ENCODE measurements at regions not wholly inside any gene's neighbourhood (a gene's known extent, or its start where the extent isn't known, plus 50 kb on each side); places are given as distances from the start of the nearest gene placed in this dataset.

- H3K4me1 ChIP-seq: no peaks in the 10 kb centered on the region
- no peaks in the 10 kb centered on the region for H3K9me3 ChIP-seq
- no peaks in the 10 kb centered on the region for H3K27me3 ChIP-seq
- H3K27ac ChIP-seq: no peak overlapping the region
- 84 to 87% methylated on average over 3 of the region's 3 CpGs for WGBS, 2 donors
- no peak for DNase-seq
- no peak overlapping the region for H3K4me3 ChIP-seq
- intact Hi-C loops (cut with DNase I): no loop called here
- H3K36me3 ChIP-seq: no peaks in the 10 kb centered on the region
- TF ChIP-seq EP300 (IDR thresholded peaks at IDR 0.05): no peak
- TF ChIP-seq POLR2A (IDR thresholded peaks at IDR 0.05): no peak
- TF ChIP-seq, protein P1, sequence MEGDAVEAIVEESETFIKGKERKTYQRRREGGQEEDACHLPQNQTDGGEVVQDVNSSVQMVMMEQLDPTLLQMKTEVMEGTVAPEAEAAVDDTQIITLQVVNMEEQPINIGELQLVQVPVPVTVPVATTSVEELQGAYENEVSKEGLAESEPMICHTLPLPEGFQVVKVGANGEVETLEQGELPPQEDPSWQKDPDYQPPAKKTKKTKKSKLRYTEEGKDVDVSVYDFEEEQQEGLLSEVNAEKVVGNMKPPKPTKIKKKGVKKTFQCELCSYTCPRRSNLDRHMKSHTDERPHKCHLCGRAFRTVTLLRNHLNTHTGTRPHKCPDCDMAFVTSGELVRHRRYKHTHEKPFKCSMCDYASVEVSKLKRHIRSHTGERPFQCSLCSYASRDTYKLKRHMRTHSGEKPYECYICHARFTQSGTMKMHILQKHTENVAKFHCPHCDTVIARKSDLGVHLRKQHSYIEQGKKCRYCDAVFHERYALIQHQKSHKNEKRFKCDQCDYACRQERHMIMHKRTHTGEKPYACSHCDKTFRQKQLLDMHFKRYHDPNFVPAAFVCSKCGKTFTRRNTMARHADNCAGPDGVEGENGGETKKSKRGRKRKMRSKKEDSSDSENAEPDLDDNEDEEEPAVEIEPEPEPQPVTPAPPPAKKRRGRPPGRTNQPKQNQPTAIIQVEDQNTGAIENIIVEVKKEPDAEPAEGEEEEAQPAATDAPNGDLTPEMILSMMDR (IDR thresholded peaks at IDR 0.05): no peak
Observed at GRCh38 chr1:221874285-221875003, 132.6 kb upstream of the DUSP10 start.

GRCh38 chr1:221873673-221874072 is 131.8 kb upstream of the DUSP10 start:
- H3K9me3 ChIP-seq: no peaks in the 10 kb centered on the region
- no peaks in the 10 kb centered on the region for H3K4me1 ChIP-seq
- no peak overlapping the region for H3K27ac ChIP-seq
- intact Hi-C loops (cut with DNase I): no loop called here
- H3K4me3 ChIP-seq: no peak overlapping the region
- 58 to 82% methylated on average over 2 of the region's 2 CpGs for WGBS, 2 donors
- no peak for DNase-seq
- H3K36me3 ChIP-seq: no peaks in the 10 kb centered on the region
- TF ChIP-seq POLR2A (IDR thresholded peaks at IDR 0.05): no peak
- no peak for TF ChIP-seq EP300 (IDR thresholded peaks at IDR 0.05)
- TF ChIP-seq, protein P1 (IDR thresholded peaks at IDR 0.05): no peak
- no peak for TF ChIP-seq POLR2AphosphoS5 (IDR thresholded peaks at IDR 0.05)
- no peaks in the 10 kb centered on the region for H3K27me3 ChIP-seq

- H3K27ac ChIP-seq: no peak overlapping the region
- TF ChIP-seq POLR2AphosphoS5 (IDR thresholded peaks at IDR 0.05) (no peak), EP300 (IDR thresholded peaks at IDR 0.05) (no peak), POLR2A (IDR thresholded peaks at IDR 0.05) (no peak)
- TF ChIP-seq, protein P1 (IDR thresholded peaks at IDR 0.05): no peak
Observed at GRCh38 chr1:221871056-221871455, 129.2 kb upstream of the DUSP10 start.

DNA sequence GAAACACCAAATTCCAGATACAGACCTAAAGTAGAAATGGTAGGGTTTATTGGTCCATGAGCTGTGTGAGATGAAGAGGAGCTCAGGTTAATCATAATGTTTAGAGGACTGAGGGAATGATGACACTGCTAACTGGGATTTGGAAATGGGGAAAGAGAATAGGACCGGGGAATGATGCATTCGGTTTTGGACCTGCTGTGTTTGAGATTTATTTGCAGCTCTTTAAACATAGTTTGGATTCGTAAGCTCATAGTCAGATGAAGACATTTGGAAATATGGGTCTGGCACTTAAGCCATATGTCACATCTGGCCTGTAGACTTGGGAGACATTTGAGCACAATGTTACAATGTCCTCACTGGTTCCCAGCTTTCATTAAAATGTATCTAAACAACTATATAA is 127.9 kb upstream of the DUSP10 start:
- WGBS, 2 donors: 84 to 86% methylated on average over 3 of the region's 3 CpGs
- TF ChIP-seq POLR2A (IDR thresholded peaks at IDR 0.05) (no peak), EP300 (IDR thresholded peaks at IDR 0.05) (no peak), POLR2AphosphoS5 (IDR thresholded peaks at IDR 0.05) (no peak)
- TF ChIP-seq, protein P1 (IDR thresholded peaks at IDR 0.05): no peak
- H3K9me3 ChIP-seq: no peaks in the 10 kb centered on the region
- H3K36me3 ChIP-seq: no peaks in the 10 kb centered on the region
- intact Hi-C loops (cut with DNase I): no loop called here
- no peak overlapping the region for H3K27ac ChIP-seq
- no peak for DNase-seq
- H3K4me1 ChIP-seq: no peaks in the 10 kb centered on the region
- no peak overlapping the region for H3K4me3 ChIP-seq
- H3K27me3 ChIP-seq: no peaks in the 10 kb centered on the region

More at GRCh38 chr1:221871056-221871455, 129.2 kb upstream of the DUSP10 start:
- Histone ChIP-seq H3K4me3 (no peak overlapping the region), H3K36me3 (no peaks in the 10 kb centered on the region), H3K27me3 (no peaks in the 10 kb centered on the region), H3K4me1 (no peaks in the 10 kb centered on the region), H3K9me3 (no peaks in the 10 kb centered on the region)
- no peak for DNase-seq
- WGBS, 2 donors: 47 to 84% methylated on average over 6 of the region's 6 CpGs
- intact Hi-C loops (cut with DNase I): no loop called here

All from sigmoid colon (tissue), 6 donors.